Muscle layer of colon (tissue), 2 donors: ENCODE measurements at regions not wholly inside any gene's neighbourhood (a gene's known extent, or its start where the extent isn't known, plus 50 kb on each side); places are given as distances from the start of the nearest gene placed in this dataset.

ENCODE experiments used
- H3K27ac ChIP-seq: one replicate; pipeline ENCODE4 v1.7.0; 2013; ENCODE audit warnings: low read depth, mild to moderate bottlenecking, low read length, moderate library complexity
- H3K27me3 ChIP-seq, 2 donors: one replicate each; pipeline ENCODE4 v1.7.0; 2013; ENCODE audit warnings: low read length in 2 of 2, mild to moderate bottlenecking in 2 of 2; ENCODE audit not compliant: insufficient read depth in 2 of 2, control insufficient read depth in 1 of 2
- H3K36me3 ChIP-seq: one replicate; pipeline ENCODE4 v1.7.0; 2013; ENCODE audit warnings: mild to moderate bottlenecking, low read length; ENCODE audit not compliant: insufficient read depth
- H3K4me1 ChIP-seq: one replicate; pipeline ENCODE4 v1.7.0; 2013; ENCODE audit warnings: mild to moderate bottlenecking, low read length; ENCODE audit not compliant: insufficient read depth
- H3K4me3 ChIP-seq, 2 donors: one replicate each; pipeline ENCODE4 v1.7.0; 2013; ENCODE audit warnings: low read length in 2 of 2, low read depth in 1 of 2, mild to moderate bottlenecking in 1 of 2, moderate library complexity in 1 of 2
- H3K9ac ChIP-seq: one replicate; pipeline ENCODE4 v1.7.0; 2013; ENCODE audit warnings: low read length
- H3K9me3 ChIP-seq: one replicate; pipeline ENCODE4 v1.7.0; 2013; ENCODE audit warnings: mild to moderate bottlenecking, low read length
- donor health status: abdominal sarcoma.
- donor health status: Adenocarcinoma of cecum.

DNA sequence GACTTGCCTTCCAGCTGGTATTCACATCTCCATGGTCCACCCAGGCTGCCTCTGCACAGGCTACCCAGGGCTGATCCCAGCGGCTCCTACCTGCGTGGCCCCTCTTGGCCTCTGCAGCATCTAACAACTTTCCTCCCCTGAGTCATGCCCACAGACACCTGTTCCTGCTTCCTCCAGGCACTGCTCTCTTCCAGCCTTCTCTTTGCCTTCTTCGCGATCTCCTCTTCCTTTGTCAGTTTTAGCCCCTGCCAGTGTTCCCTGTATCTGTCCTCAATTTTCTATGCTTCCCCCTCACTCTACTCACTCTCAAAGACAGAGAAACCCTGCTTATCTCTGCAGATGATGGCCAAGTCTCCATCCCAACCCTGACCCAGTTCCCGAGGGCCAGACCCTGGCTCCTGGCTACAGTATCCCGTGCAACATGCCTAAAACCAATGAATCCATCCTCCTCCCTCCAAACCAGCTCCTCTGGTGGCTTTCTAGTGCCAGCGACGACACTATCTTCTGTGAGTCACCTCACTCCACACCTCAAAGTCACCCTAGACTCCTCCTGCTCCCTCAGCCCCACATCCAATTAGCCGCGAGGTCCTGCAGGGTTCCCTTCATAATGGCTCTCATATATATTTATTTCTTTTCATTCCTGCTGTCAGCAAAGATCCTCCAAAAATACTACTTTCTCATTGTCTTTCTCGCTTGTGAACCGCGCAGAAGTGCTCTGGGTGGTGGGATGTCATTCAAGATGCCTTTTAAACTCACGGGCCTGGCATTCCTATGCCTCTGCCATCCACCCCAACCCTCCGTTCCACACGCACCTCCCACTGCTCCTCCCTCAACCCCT lies 259.2 kb downstream of the TOMM20 start:
- H3K27ac ChIP-seq = no peak overlapping the region
- H3K9ac ChIP-seq = no peak overlapping the region
- H3K9me3 ChIP-seq = no peaks in the 10 kb centered on the region
- no peaks in the 10 kb centered on the region for H3K27me3 ChIP-seq
- no peaks in the 10 kb centered on the region for H3K36me3 ChIP-seq
- H3K4me1 ChIP-seq = peaks cover 36% of the 10 kb centered on the region
- no peak overlapping the region for H3K4me3 ChIP-seq

DNA sequence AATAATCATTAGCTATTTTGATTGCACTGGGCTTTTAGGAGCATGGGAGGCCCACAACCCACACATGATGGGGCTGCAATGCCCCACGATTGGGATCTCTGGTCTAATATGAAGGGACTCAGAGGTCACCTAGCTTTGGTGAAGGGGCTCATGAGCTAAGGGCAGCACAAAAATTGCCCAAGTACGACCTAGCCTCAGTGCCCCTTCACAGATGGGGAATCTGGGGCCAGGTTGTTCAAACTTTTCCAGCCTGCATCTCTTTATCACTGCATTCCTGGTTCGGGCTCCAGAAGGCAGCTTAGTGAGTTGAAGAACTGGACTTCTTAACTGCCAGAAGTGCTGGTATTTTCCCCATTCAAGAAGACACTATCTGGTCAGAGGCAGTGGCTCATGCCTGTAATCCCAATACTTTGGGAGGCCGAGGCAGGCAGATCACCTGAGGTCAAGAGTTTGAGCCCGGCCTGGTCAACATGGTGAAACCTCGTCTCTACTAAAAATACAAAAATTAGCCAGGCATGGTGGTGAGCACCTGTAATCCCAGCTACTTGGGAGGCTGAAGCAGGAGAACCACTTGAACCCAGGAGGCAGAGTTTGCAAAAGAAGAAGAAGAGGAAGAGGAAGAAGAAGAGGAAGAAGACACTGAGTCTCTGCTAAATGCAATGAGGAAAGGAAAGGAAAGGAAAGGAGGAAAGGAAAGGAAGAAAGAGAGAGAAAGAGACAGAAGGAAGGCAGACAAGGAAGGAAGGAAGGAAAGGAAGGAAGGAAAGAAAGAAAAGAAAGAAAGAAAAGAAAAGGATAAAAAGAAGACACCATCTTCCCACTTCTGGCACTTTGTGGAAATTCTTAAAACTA lies 258.5 kb upstream of the IRF2BP2 start:
- Histone ChIP-seq H3K27ac (no peak overlapping the region), H3K9ac (no peak overlapping the region), H3K4me3 (no peak overlapping the region), H3K36me3 (no peaks in the 10 kb centered on the region), H3K4me1 (peaks cover 44% of the 10 kb centered on the region), H3K9me3 (no peaks in the 10 kb centered on the region), H3K27me3 (no peaks in the 10 kb centered on the region)

DNA sequence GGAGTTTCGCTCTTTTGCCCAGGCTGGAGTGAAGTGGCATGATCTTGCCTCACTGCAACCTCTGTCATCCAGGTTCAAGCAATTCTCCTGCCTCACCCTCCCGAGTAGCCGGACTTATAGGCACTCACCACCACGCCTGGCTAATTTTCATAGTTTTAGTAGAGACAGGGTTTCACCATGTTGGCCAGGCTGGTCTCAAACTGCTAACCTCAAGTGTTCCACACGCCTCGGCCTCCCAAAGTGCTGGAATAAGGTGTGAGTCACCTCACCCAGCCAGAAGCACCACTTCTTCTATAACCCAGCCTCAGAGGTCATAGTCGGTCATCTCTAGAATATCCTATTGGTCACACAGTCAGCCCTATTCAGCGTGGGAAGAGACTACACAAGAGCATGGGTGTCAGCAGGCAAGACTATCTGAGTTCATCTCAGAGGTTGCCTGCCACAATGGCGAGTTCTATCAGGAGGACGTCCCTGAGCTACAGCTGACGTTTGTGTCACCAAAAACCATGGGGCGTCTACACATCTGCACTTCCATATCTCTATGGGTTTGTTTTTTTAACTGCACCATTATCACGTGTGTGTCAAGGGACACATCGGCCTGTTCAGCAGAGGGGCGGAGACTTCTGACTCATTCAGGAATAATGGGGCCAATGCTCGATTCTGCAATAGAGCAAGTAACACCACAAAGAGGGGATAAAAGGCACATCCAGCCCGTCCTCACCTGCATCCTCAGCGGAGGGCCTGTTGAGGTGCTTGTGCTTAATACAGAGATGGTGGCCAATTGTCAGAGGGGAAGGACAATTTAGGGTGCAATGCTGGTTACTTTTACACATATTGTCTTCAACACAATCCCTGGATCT lies 256.3 kb upstream of the IRF2BP2 start:
- Histone ChIP-seq H3K9ac (no peak overlapping the region), H3K9me3 (no peaks in the 10 kb centered on the region), H3K27ac (peak overlapping the region; percentile 31), H3K36me3 (no peaks in the 10 kb centered on the region), H3K4me3 (no peak overlapping the region), H3K27me3 (no peaks in the 10 kb centered on the region), H3K4me1 (peaks cover 61% of the 10 kb centered on the region)

DNA sequence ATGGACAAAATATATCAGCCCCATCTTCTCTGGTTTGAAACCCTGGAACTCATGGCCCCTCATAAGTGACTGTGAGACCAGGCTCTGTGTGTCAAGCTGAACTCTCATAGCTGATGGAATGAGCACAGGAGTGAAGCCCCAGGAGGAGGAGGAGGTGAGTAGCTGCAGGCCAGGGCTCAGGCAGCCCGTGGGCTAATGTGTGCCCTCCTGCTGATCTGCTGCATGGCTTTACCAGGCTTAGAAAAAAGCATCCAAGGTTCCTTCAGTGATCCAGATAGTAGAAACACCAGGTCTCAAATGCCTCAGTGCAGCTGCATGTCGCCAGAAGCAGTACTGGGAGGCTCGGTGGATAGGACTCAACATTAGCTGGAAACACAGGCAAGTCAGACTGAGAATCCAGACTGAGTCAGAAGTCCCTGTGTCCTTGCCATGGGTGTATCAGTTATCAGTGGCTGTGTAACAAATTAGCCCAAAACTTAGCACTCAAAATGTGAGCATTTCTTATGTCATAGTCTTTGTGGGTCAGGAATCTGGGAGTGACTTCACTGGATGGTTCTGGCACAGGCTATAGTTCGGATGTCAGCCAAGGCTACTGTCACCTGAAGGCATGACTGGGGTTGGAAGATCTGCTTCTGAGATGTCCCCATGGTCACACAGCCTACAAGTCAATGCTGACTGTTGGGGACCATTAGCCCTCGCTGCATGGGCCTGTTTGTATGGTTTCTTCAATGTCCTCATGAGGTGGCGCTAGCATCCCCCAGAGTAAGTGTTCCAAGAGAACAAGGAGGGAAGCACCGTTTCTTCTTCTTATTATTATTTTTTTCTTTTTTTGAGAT lies 255.4 kb upstream of the IRF2BP2 start:
- Histone ChIP-seq H3K36me3 (no peaks in the 10 kb centered on the region), H3K27ac (no peak overlapping the region), H3K9ac (no peak overlapping the region), H3K4me3 (no peak overlapping the region), H3K27me3 (no peaks in the 10 kb centered on the region), H3K4me1 (peaks cover 54% of the 10 kb centered on the region), H3K9me3 (no peaks in the 10 kb centered on the region)

DNA sequence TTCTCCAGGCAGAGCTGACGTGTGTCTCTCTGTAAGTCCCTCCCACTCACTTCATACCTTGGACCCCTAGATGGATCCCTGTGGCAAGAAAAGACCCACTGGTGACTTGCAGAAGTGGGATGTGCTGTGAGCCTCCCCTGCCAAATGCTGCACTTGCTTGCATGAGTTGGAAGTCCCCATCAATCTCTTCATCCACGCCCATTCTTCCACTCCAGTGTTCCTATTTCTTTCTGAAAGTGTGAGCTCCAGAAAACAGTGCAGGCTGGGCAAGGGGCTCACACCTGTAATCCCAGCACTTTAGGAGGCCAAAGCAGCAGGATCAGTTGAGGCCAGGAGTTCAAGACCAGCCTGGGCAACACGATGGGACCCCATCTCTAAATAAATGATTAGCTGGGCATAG lies 254.1 kb upstream of the IRF2BP2 start:
- no peaks in the 10 kb centered on the region for H3K27me3 ChIP-seq
- H3K4me1 ChIP-seq = peaks cover 47% of the 10 kb centered on the region
- no peak overlapping the region for H3K27ac ChIP-seq
- H3K4me3 ChIP-seq = no peak overlapping the region
- H3K9ac ChIP-seq = no peak overlapping the region
- H3K36me3 ChIP-seq = no peaks in the 10 kb centered on the region
- H3K9me3 ChIP-seq = no peaks in the 10 kb centered on the region

DNA sequence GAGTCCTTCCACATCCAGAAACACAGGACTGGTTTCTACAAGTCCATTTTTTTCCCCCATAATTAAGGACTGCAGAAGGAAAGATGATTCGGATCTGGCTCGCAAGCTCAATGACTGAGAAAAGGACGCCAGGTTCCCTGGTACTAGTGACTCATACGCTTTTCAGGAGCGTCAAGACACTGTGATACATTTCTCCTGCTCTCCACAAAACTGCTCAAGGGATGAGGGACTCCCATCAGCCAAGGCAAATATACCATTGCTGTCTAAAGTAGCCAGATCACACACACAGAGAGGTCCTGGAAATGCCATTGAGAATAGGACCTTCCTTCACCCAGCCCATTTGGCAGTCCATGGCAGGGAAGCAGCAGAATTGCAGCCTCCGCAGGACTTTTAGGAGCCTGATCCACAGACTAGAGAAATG lies 253.6 kb upstream of the IRF2BP2 start:
- Histone ChIP-seq H3K27me3 (no peaks in the 10 kb centered on the region), H3K9me3 (no peaks in the 10 kb centered on the region), H3K4me3 (no peak overlapping the region), H3K4me1 (peaks cover 47% of the 10 kb centered on the region), H3K27ac (peak overlapping the region; percentile 92), H3K36me3 (no peaks in the 10 kb centered on the region), H3K9ac (no peak overlapping the region)

DNA sequence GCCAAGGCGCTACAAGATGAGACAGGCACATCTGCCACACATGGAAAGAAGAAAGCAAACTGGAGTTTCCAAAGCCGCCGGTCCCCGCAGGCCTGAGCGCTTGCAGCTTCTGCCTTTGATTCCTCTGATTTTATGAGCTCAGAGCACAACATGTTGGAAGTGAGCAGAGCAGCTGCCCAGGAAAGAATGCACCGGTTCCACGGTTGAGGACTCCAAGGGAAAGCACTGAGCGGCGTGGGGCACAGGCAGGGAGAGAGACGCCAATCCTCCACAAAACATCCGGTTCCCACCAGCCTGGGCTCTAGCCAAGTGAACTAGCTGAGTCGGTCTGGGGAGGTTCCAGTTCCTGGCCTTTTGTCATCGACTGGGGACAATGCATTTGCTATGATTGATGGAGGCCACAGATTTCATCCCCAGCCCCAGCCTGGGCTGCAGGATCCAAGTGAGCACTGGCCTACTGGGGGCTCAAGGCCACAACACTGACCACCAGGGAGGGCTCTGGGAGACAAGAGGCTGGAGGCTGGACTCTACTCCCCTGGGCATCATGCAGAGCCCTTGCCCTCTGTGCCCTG lies 253.1 kb upstream of the IRF2BP2 start:
- H3K27ac ChIP-seq = peak overlapping the region; percentile 92
- H3K9me3 ChIP-seq = no peaks in the 10 kb centered on the region
- H3K27me3 ChIP-seq = no peaks in the 10 kb centered on the region
- H3K9ac ChIP-seq = peak overlapping the region; percentile 16
- no peaks in the 10 kb centered on the region for H3K36me3 ChIP-seq
- peaks cover 44% of the 10 kb centered on the region for H3K4me1 ChIP-seq
- peak overlapping the region; percentile 14 for H3K4me3 ChIP-seq

DNA sequence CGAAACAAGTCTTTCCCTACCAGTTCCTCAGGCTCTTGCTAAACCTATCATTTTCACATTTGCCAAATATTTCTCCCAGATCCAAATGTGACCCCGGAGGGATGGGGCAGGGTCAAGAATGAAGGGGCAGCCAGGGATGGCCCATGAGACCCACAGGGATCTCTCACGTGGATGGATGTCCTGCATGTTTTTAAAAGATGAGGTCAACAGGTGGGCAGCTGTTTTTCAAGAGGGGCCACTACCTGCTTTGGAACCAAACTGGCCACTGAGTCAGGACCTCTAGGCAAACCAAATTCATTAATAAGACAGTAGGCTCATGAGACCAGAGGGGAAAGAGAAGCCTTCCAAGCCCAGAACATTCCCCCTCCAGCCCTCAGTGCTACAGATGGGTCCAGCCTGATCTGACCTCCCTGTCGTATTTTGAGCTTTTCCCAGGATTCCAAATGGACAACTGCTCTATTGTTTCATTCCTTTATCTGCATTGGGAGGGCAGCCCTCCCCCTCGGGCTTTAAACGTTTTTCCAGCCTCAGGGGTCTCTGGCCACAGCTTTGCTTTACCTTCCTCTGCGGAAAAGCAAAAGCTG lies 252.5 kb upstream of the IRF2BP2 start:
- Histone ChIP-seq H3K36me3 (no peaks in the 10 kb centered on the region), H3K27ac (peak overlapping the region; percentile 92), H3K27me3 (no peaks in the 10 kb centered on the region), H3K9me3 (no peaks in the 10 kb centered on the region), H3K9ac (peak overlapping the region; percentile 16), H3K4me3 (peak overlapping the region; percentile 14), H3K4me1 (peaks cover 40% of the 10 kb centered on the region)

DNA sequence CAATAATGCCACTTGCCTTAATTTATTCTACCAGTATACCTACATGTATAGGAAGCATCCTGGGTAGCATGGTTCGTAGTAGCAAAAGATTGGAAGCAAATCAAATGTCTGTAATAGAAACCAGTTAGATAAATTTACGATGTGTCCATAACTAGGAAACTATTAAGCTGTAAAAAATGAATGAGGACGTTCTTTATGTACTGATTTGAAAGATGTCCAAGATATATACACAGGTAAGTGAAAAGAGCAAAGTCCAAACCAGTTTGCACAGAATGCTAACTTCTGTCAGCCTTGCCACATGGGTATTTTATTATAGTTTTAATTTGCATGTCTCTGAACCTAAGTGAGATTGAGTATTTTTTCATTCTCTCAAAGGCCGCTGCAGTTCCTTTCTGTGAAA lies 251.8 kb upstream of the IRF2BP2 start:
- no peak overlapping the region for H3K27ac ChIP-seq
- no peaks in the 10 kb centered on the region for H3K9me3 ChIP-seq
- no peaks in the 10 kb centered on the region for H3K36me3 ChIP-seq
- no peaks in the 10 kb centered on the region for H3K27me3 ChIP-seq
- H3K9ac ChIP-seq = no peak overlapping the region
- H3K4me1 ChIP-seq = peaks cover 40% of the 10 kb centered on the region
- H3K4me3 ChIP-seq = no peak overlapping the region

DNA sequence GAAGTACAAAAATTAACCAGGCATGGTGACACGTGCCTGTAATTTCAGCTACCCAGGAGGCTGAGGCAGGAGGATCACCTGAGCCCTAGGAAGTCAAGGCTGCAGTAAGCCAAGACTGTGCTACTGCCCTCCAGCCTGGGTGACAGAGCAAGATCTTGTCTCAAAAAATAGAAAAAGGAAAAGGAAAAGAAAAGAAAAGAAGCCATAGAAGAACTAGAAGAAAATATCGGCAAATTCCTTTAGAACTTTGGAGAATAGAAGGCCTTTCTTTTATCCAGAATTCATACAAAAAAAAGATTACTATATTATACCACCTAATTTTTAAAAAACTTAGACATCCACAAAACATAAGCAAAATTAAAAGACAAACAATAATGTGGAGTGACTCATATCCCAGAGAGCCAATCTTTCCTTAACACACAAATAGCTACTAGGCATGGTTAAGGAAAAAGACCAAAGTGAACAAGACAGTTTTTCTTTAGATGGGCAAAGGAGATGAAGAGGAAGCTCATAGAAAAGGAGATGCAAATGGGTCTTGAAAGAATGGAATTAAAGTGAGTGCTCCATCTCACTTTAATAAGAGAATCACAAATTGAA lies 251.1 kb upstream of the IRF2BP2 start:
- no peaks in the 10 kb centered on the region for H3K27me3 ChIP-seq
- no peaks in the 10 kb centered on the region for H3K9me3 ChIP-seq
- H3K27ac ChIP-seq = no peak overlapping the region
- no peak overlapping the region for H3K4me3 ChIP-seq
- H3K4me1 ChIP-seq = peaks cover 37% of the 10 kb centered on the region
- no peaks in the 10 kb centered on the region for H3K36me3 ChIP-seq
- no peak overlapping the region for H3K9ac ChIP-seq
